GM04504 (cell line): ENCODE measurements at regions not wholly inside any gene's neighbourhood (a gene's known extent, or its start where the extent isn't known, plus 50 kb on each side); places are given as distances from the start of the nearest gene placed in this dataset.
"Not testable (repeated sequence)": the region's sequence is repeated elsewhere in the genome, so short reads cannot be mapped to it uniquely, and the experiment has no call there.

Source experiments
- DNase-seq: peaks from one replicate; pipeline ENCODE4 v3.0.0-alpha.2; 2012; ENCODE audit warnings: low read depth

DNA sequence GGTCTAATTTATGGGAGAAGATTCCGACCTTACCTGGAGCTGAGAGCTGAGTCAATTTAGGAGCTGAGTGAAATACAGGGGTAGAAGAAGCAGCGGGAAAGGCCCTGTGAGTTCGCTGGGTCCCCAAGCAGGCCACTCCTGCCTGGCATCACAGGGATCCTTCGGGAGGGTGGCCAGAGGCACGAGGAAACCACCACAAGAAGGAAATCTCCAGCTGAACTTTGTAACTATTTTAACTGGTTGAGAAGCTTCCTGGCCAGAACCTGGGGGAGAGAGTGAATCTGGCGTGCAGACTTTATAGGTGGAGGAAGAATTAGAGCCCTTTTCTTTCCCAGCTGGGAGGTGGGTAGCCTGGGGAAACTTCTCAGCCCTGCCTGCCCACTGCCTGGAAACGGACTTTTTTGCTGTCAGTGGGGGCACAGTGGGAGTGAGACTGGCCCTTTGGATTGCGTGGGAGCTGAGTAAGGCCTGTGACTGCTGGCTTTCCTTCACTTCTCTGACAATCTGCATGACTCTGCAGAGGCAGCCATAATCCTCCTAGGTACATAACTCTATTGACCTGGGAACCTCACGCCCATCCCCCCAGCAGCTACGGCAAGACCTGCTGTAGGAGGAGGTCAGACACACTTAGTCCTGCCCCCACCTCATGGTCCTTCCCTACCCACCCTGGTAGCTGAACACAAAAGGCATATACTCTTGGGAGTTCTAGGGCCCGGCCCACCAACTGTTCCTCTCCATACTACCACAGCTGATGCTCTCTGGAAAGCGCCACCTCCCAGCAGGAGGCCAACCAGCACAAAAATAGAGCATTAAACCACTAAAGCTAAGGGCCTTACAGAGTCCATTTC, 340.7 kb downstream of the CNTN3 start:
- DNase-seq: no peak

DNA sequence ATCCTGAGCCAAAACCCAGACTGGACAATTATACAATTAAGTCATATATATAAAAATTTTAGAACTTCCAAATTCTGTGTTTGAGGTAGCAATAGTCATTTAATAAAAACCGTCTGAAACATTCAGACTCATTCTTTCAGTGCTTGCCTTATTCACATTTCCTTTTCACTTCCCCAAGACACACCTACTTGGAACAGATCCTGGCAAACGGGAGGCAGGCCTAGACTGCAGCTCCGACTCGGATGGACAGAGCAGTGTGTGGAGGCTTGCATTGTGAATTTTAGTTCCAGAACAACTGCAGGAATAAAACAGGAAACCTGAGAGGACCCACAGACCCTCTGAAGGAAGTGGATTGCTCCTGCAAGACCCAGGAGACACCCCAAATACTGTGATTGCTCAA, 341.4 kb downstream of the CNTN3 start:
- DNase-seq: peak; percentile 13

DNA sequence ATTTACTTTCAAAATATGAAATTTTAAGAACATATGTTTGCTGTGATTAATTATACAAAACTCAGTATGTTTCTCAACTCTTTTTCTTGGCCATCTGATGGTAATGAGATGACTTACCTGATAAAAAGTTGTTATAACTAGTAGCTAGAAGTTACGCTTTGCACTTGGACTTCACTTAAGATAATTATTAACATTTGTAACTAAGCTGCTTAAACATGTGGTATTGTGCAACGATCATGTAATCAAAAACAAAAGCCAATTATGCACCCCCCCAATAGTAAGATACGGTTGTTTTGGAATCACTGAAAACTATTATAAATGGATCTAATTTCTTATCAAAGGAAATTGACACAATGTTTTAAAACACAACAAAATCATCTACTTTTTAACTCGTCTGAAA, 342.9 kb downstream of the CNTN3 start:
- peak; percentile 5 for DNase-seq

DNA sequence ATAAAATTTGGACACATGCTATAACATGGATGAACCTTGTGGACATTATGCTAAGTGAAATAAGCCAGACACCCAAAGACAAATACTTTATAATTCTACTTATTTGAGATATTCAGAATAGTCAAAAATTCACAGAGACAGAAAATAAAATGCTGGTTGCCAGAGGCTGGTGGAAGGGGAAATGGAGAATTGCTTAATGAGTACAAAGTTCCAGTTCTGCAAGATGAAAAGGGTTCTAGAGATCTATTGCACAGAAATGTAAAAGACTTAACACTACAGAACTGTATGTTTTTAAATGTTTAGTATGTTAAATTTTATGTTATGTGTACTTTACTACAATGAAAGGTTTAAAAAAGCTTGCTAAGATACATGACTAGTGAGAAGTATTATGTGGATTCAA, 344.8 kb downstream of the CNTN3 start:
- DNase-seq: no peak

DNA sequence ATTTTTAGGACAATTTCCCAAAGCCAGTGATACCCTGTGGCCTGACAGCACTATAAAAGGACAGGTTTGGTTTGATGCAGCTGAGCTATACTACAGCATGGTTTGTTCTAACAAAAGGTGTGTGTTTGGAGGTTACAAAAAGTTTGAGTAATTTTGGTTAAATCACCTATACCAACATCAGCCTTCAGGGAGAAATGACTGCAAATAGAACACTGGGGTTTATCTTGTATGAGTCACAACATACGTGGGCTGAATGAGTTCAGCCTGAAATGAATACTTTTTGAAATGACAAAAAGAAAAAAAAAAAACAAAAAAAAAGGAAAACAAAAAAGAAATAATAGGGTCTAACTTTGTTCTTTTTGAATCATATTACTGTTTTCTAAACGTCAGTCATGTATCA, 345.7 kb downstream of the CNTN3 start:
- no peak for DNase-seq

DNA sequence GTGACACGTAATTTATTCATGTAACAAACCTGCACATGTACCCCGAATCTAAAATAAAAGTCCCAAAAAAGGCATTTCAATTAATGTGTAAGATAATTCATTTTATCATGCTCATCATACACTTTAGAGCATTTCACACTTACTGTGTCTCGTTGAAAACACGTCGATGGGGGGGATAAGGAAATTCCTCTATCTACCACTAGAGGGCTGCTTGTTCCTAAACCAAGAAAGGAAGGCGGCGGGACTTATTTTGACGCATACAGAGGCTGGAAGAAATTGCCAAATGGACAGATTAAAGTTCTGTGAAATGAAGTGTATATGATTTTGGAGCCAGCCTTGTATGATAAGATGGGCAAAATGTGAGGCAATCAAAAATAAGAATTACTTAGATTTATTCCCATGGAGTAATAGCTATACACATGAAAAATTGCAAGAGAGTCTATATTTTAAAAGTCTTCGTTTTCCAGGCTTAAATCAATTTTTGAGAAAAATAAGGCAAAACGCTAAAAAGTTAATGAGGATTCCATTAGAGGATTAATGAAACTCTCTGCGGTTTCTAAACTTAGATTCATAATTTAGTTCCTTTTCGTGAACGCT, 346.8 kb downstream of the CNTN3 start:
- DNase-seq: no peak

DNA sequence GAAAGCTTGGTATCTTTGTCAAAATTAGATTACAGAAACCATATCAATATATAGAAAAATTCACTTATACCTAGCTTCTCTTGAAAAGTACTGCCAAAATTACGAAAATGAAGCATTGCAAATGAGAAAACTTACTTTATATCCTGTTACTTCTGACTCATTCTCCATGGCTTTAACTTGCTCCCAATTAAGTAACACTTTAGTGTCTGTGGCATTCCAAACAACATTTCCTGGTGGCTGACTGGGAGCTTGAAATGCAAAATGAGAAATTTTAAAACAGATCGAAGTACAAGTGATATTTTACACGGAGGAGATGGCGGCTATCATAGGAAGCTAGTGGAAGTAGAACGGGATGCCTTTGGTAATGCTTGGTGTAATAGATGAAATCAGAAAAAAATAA, 347.3 kb downstream of the CNTN3 start:
- no peak for DNase-seq

DNA sequence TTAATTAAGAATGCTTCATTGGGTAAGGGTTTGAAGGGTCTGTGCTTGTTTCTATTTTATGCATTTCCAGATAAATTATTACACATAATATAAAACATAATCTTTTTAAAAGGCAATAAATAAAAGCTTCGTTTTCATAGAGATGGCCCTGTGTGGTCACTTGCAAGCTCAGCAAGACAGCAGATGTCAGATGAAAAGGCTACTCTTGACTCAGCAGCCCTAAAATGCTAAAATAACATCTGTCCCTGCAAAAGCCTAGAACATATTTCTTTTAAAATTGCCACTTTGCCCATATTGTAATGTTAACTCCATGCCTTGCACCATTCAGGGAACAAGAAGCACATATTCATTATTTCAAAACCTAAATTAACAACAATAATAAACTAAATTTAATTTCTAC, 349.4 kb downstream of the CNTN3 start:
- DNase-seq: no peak

DNA sequence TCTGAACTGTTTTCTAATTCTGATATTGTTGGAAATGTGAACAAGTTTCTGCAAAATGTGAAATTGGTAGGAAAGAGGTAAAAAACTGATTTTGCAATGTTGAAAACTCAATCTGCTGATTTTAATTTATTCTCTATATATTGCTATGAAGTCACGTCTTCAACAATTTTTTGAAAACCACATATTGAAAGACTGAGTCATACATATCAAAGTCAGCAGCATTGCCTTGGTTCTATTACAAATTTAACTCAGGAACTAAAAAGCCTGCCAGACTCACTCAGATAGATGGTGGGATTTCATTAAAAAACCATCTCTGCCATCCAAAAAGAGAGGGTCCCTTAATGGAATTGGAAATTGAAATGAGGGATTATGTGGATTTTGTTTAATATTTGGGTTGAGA, 351.4 kb downstream of the CNTN3 start:
- DNase-seq: no peak

DNA sequence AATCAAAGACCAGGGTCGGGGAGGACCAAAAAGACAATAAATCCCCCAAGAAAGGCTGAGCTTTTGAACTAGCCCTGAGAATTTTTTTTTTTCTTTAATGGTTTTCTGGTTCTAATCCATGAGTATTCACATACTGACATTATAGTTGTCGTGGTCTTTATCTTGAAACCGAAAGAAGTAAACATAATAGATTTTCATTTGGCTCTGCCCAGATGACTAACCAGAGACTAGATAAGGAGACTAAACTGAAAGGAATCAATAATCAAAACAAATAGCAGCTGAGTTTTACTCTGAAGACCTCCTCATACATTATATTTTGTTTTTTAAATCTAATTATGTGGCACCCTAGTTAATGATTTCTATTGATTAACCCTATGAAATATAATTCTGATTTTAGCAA, 381.4 kb downstream of the CNTN3 start:
- DNase-seq: no peak

DNA sequence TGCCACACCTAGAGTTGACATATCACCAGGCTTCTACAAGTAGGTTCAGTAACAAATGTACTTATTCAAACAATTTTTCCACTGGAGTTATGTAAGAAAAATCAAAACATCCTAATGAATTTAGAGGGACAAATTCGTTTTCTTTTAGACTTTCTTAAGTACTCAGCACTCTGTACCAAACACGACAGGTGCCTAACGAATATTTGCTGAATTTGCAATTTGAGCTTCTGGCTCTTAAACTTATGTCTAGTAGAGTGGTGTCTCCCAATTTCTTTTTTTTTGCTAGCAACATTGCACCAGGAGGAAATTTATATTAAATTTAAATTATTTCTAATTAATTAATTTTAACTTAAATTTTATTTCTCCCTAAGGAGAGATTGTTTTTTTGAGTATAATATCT, 397.0 kb downstream of the CNTN3 start:
- DNase-seq: no peak

DNA sequence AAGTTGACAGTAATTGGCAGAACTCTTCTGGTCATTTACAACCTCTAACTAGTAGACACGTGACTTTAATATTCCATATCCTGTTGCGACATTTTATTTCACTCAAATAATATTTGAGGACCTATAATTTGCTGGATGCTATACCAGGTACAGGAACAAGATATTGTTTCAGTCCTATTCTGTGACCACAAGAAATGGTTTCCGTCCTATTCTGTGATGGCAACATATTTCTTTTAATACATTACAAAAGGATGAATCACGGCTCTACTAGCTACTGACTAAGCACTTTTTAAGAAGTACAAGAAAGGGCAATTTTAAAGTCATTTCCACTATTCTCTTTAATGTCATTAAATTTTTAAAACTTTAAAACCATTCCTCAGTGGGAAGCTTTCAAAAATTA, 400.2 kb downstream of the CNTN3 start:
- no peak for DNase-seq

DNA sequence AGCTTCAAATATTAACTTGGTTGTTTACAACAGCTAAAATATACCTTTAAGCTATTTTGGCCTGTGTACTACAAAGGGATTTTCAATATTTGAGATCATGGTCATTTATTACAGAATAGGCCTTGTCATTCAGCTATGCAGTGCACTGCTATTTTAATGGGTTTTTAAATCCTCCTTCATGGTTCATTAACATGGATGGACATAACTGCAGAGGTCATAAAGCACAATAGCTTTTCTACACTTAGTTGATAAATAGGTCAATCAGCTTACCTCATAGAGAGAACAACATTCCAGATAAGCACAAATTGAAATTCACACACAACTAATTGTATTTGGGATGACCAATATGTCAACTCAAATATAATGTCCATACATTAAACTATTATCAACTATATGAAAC, 403.7 kb downstream of the CNTN3 start:
- DNase-seq: no peak

DNA sequence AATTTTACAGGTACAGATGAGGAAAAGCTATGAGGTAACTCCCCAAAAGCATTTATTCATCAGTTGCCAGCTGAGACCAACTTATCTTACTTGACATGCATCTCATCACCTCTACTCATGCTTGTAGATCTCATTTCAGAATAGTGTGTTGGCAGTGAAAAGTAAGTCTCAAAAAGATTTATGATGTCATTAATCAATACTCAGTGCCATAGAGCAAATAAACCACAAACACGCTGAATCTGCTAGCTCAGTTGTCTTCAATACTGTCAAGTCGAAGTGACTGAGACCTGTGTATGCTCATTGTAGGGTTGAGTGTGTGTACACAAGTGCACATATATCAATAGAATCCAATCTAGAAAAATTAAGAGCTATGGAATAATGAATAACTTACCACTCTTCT, 413.5 kb downstream of the CNTN3 start:
- no peak for DNase-seq

DNA sequence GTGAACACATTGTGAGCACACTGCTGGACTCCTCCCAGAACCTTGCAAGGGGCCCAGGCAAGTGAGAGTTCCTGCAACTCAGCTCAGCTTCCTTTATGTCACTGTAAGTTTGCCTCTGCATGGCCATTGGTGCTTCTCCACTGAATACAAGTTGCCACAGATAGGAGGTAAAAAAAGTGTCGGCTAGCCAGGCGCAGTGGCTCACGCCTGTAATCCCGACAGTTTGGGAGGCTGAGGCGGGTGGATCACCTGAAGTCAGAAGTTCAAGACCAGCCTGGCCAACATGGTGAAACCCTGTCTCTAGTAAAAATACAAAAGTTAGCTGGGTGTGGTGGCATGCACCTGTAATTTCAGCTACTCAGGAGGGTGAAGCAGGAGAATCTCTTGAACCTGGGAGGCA, 435.8 kb downstream of the CNTN3 start:
- DNase-seq: not testable (repeated sequence)

DNA sequence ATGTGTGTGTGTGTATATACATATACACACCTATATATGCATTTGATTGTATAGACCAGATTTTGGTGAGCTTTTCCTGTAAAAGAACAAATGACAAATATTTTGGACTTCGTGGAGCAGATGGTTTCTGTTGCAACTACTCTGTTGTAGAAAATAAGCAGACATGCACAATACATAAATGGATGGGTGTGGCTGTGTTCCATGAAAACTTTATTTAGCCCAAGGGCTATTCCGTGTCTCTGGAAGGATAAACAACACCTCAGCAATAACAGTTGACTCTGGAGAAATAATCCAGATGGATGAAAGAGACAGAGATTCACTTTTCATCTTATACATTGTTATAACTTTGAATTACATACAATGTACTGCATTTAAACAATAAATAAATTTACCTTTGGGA, 441.4 kb downstream of the CNTN3 start:
- DNase-seq: no peak

DNA sequence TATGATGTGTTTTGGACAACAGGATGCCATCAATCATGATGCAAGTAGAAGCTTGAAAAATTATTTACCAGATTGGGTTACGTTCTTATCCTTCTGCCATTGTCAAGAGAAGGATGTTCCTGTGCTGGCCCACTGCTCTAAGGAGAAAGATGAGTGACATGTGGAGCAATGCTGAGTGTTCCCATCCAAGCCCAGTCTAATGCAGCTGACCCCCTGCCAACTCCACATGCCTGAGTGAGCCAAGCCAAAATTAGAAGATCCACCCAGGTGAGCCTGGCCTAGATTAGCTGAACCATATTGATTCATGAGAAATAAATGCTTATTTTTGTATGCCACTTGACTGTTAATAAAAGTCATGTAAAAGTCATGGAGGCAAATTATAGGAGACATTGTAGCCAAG, 446.5 kb downstream of the CNTN3 start:
- no peak for DNase-seq

DNA sequence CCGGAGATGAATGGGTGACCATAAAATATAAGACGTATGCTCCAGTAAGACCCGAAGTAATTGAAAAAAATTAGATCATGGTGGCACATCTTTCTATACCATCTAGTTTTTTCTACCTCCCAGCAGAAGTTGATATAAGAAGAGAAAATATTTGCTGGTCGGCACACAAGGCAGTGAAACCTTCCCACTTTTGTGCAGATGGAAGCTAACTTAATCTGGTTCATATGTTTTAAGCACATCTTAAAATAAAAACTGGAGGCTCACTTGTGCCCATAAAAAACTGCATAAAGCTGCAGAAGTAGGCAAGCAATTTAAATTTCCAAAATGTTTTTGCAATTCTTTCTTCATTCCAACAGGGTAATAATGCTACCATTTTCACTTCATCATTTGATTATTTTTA, 449.2 kb downstream of the CNTN3 start:
- no peak for DNase-seq

DNA sequence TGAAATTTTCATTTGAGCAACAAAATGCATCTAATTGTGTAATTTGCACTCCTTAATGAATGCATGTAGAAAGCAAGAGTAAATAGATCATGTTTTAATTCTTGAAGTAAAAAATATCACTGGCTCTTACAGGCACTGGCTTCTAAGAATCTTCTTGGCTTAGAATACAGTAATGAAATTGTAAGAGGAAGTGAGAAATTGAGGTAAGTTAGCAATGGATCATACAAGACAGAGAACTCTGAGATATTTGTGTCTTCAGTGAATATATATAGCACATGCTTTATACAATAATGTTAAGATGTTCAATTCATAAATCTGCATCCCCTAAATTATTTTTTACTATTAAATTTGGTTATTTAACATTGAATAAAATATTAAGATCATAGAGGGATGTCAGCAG, 465.0 kb downstream of the CNTN3 start:
- DNase-seq: no peak

DNA sequence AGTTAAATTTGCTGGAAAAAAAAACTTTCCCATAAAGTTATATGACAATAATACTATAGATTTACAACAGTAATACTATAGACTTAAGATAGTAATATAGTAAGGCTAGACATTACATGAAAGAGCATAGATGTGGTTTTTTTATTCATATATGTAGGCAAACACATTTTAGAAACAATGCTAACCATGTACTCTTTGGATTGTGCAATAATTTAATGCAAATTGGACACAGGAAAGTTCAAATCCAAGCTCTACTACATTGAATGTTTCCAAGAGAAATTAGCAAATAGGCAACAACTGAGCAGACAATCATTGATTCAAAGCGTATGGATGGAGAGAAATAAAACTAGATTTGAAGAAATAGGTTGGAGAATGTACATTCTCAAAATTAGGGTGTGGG, 469.2 kb downstream of the CNTN3 start:
- no peak for DNase-seq

DNA sequence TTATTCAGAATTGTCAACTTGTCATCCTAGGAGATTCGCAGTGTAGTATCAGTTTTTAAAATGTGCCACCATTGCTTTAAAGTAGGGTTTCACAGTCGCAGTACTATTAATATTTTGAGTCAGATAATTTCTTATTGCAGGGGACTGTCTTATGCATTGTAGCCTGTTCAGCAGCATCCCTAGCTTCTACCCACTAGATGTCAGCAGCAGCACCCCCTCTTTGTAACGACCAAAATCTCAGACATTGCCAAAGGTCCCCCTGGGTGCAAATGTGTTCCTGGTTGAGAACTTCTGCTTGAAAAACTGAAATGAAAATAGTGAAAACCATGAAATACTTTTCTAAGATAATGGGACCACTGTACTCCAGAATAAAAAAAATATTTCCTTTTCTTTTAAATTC, 474.8 kb downstream of the CNTN3 start:
- DNase-seq: peak; percentile 4

DNA sequence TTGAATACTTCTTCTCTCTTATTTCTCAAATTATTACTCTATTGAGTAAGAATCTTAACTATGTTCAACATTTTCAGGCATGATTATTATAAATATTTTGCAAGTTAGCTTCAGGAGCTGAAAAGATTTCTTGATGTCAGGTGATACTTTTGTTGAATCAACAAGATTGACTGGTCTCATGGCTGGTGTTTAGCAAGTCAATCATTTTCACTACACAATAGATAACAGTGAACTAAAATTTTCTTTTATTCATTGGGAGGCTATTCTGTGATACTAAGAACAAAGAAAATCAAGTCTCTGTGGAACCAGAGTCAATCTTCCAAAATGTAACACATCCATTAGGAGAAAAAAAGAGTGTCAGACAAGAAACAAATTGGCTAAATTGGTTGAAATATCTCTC, 476.7 kb downstream of the CNTN3 start:
- DNase-seq: no peak

DNA sequence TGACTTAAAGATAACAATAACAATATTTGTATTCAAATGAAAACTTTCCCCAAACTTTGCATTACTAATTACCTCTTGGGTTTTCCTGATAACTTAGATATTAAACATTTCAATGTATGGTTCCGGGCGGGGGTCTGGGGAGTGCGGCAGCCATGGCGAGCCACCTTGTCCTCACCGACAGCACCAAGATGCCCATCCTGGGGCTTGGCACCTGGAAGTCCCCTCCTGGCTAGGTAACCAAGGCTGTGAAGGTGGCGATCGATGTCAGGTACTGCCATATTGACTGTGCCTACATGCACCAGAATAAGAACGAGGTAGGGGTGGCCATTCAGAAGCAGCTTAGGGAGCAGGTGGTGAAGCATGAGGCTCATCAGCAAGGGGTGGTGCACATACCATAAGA, 478.7 kb downstream of the CNTN3 start:
- no peak for DNase-seq

DNA sequence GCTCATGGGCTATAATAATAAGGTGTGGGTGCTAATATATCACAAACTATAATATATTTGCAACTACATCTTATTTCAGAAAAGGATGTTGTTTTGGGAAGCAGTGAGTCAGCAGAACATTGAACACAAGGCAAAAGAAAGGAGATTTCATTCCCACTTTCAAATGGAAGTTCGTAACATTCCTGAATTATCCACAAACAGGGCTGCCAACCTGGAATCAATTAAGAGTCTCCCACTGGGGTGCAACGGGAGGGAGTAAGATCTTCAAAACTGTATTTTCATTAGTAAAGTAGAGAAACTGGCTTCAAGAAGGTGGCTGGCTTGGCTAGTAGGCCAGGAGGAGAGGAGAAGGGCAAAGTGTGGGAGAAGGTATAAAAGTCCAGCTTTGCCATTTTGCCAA, 479.6 kb downstream of the CNTN3 start:
- DNase-seq: no peak
